Right lobe of liver (tissue), 6 donors: ENCODE measurements at regions not wholly inside any gene's neighbourhood (a gene's known extent, or its start where the extent isn't known, plus 50 kb on each side); places are given as distances from the start of the nearest gene placed in this dataset.
A peak's percentile ranks its signal among the peaks of the same experiment; 100 is the strongest.

Source experiments
- ATAC-seq, 4 donors: fragments of 200-7000 bp; cut with Tn5 transposase; one replicate each; pipeline ENCODE4 v1.9.1; 2020; ENCODE audit warnings: mild to moderate bottlenecking in 4 of 4, moderate library complexity in 4 of 4
- DNase-seq, 3 donors: peaks; one replicate each; pipeline ENCODE4 v3.0.0-alpha.2; 2020
- H3K27ac ChIP-seq, 3 donors: fragments of 200-600 bp; one replicate each; pipeline ENCODE4 v1.8.0; 2022
- H3K27me3 ChIP-seq, 2 donors: fragments of 200-600 bp; one replicate each; pipeline ENCODE4 v1.8.0; 2022
- H3K36me3 ChIP-seq, 4 donors: fragments of 200-600 bp; sonication (generic) in 1 of 4; one replicate each; pipeline versions ENCODE4 v1.5.1 to v1.8.0; 2017 to 2022; ENCODE audit warnings: control low read depth in 1 of 4
- H3K4me1 ChIP-seq, 4 donors: fragments of 200-600 bp; sonication (generic) in 1 of 4; one replicate each; pipeline versions ENCODE4 v1.5.1 to v1.8.0; 2017 to 2022; ENCODE audit warnings: control low read depth in 1 of 4
- H3K4me3 ChIP-seq, 3 donors: fragments of 200-600 bp; one replicate each; pipeline ENCODE4 v1.8.0; 2022
- H3K9me3 ChIP-seq, 4 donors: fragments of 200-600 bp; sonication (generic) in 1 of 4; one replicate each; pipeline versions ENCODE4 v1.5.1 to v1.8.0; 2017 to 2022; ENCODE audit warnings: control low read depth in 1 of 4
- POLR2A ChIP-seq: fragments of 450-650 bp; IDR thresholded peaks from one replicate; pipeline ENCODE4 v1.6.1; 2017; ENCODE audit warnings: antibody characterized with exemption, mild to moderate bottlenecking
- WGBS: methylation state at CpG from one replicate; pipeline ENCODE4 v1.1.6; 2018; ENCODE audit warnings: low coverage, low lambda C conversion rate; ENCODE audit not compliant: insufficient coverage; ENCODE audit errors: missing lambda C conversion rate; 5-methylcytosine and 5-hydroxymethylcytosine counted together
- intact Hi-C, 2 donors: fragments of 100-400 bp; cut with DNase I; formaldehyde crosslinking; loops; one replicate each; pipeline versions ENCODE4 v1.11.2 to v1.14.1; 2022
- TF ChIP-seq, protein P1 (sequence below), 4 donors: fragments of 200-600 bp in 3 of 4; fragments of 450-650 bp in 1 of 4; IDR thresholded peaks; one replicate each; pipeline versions ENCODE4 v1.5.1 to v1.8.0; 2016 to 2022; ENCODE audit warnings: antibody characterized with exemption in 4 of 4, mild to moderate bottlenecking in 2 of 4
- donor health status: DM: no; HTN: yes; CAD: no.
- donor health status: DM: no; HTN: no; CAD: no.
- donor health status: DM: no; HTN: no; CAD: no.
- donor health status: DM: no; HTN: yes; CAD: no.
- donor health status: DM: no; HTN: yes; CAD: no.

DNA sequence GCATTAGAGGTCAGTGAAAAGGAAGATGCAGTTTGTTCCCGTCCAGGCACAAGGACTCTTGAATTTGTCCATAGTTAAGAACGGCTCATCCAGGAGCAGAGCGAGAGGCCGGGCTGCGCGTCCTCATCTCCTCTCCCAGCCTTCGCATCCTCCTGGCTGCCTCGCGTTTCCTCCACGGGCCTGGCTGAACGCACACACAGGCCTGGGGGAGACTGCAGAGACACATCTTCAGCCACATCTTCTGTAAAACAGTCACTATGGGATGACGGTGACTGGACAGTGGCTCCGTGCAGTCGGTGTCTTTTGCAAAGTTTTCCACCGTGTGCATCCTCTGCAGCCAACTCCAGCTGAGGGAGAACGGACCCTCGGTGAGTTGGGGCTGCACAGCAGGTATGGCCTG lies 89.7 kb downstream of the PSMG1 start:
- H3K36me3 ChIP-seq = no peaks in the 10 kb centered on the region
- peak overlapping the region in 1 of 3 donors; percentile 96 for H3K27ac ChIP-seq
- TF ChIP-seq, protein P1, sequence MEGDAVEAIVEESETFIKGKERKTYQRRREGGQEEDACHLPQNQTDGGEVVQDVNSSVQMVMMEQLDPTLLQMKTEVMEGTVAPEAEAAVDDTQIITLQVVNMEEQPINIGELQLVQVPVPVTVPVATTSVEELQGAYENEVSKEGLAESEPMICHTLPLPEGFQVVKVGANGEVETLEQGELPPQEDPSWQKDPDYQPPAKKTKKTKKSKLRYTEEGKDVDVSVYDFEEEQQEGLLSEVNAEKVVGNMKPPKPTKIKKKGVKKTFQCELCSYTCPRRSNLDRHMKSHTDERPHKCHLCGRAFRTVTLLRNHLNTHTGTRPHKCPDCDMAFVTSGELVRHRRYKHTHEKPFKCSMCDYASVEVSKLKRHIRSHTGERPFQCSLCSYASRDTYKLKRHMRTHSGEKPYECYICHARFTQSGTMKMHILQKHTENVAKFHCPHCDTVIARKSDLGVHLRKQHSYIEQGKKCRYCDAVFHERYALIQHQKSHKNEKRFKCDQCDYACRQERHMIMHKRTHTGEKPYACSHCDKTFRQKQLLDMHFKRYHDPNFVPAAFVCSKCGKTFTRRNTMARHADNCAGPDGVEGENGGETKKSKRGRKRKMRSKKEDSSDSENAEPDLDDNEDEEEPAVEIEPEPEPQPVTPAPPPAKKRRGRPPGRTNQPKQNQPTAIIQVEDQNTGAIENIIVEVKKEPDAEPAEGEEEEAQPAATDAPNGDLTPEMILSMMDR (IDR thresholded peaks at IDR 0.05) = no peak
- no peak for TF ChIP-seq POLR2A
- intact Hi-C loops = no loop called here
- ATAC-seq (no peak), DNase-seq (no peak)
- WGBS = 100% methylated on average over 2 of the region's 17 CpGs
- peaks cover 0 to 42% (median 18%) of the 10 kb centered on the region in 4 donors for H3K4me1 ChIP-seq
- no peaks in the 10 kb centered on the region for H3K27me3 ChIP-seq
- H3K4me3 ChIP-seq = no peak overlapping the region
- no peaks in the 10 kb centered on the region for H3K9me3 ChIP-seq

DNA sequence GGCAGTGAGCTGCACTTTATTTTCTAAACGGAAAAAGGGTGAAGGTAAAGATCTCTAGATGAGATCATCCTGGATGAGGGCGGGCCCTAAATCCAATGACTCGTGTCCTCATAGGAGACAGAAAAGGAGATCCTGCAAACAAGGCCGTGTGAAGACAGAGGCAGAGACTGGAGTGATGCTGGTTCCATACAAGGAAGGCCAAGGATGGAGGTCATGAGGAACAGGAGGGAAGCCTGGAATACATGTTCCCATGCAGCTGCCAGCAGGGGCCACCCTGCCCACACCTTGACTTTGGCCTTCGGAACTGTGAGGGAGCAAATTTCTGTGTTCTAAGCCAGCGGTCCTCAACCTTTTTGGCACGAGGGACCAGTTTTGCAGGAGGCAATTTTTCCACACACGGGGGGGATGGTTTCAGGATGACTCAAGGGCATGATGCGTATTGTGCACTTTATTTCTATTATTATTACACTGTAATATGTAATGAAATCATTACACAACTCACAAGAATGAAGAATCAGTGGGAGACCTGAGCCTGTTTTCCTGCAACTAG lies 94.3 kb downstream of the PSMG1 start:
- Histone ChIP-seq H3K4me3 (no peak overlapping the region), H3K9me3 (no peaks in the 10 kb centered on the region), H3K27ac (no peak overlapping the region), H3K36me3 (no peaks in the 10 kb centered on the region), H3K4me1 (peaks cover 0 to 7% (median 0%) of the 10 kb centered on the region in 4 donors), H3K27me3 (no peaks in the 10 kb centered on the region)
- no peak for DNase-seq
- intact Hi-C loops = no loop called here
- no peak for TF ChIP-seq POLR2A
- TF ChIP-seq, protein P1 (IDR thresholded peaks at IDR 0.05) = peak in 1 of 4 donors; percentile 21
- peak in 1 of 4 donors; percentile 66 for ATAC-seq
- WGBS = 58% methylated on average over 7 of the region's 9 CpGs

DNA sequence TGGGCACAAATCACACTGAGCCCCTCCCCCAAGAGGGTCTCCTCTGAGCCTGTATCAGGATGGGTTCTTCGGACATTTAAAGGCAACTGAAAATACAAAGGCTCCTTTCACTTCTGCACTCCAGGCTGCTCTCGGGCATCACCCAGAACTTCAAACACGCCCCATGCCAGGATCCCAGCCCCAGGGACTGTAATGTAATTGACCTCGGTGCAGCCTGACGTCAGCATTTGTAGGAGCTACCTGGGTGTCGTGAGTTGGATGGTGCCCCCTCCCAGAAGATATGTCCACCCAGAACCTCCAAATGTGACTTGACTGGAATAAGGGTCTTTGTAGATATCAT lies 95.2 kb downstream of the PSMG1 start:
- Histone ChIP-seq H3K4me1 (peaks cover 0 to 16% (median 0%) of the 10 kb centered on the region in 4 donors), H3K27ac (no peak overlapping the region), H3K36me3 (no peaks in the 10 kb centered on the region), H3K27me3 (no peaks in the 10 kb centered on the region), H3K9me3 (no peaks in the 10 kb centered on the region), H3K4me3 (no peak overlapping the region)
- no peak for DNase-seq
- no peak for TF ChIP-seq POLR2A
- TF ChIP-seq, protein P1 (IDR thresholded peaks at IDR 0.05) = no peak
- no peak for ATAC-seq
- intact Hi-C loops = no loop called here
- 90% methylated on average over 2 of the region's 6 CpGs for WGBS

DNA sequence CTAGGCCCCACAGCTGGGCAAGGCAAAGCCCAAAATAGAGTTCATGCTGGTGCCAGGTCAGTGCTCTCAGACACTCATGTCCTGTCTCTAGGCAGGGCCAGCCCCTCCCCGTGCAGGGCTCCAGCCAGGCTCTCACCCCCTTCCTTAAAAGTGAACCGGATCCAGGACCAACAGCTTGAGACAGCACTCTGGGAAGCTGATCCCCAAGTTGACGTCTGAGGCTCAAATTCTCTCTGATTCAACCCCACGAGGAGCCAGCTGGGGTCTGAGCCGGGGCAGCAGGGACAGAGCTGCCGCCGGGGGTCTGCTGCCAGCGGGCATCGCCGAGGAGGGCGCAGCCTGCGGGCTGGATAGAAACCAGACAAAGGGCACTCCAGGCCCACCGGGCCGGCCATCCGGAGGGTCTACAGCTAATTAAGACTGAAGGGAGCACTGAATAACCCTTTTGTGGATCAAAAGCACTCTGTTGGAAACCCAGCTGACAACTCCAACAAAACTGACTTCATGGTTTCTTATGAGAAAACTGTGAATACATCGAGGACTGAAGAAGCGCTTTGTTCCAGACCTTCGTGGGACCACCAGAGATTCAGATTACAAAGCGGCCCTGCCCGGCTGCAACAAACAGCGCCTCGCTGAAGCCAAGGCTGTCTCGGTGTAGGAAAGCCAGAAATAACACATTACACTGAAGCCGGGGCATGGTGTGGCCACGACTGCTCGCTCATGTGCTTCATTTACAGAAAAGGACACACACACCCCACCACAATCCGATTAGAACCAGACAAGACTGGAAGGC lies 95.8 kb downstream of the PSMG1 start:
- Histone ChIP-seq H3K4me3 (no peak overlapping the region), H3K4me1 (peaks cover 0 to 18% (median 0%) of the 10 kb centered on the region in 4 donors), H3K27ac (no peak overlapping the region), H3K27me3 (no peaks in the 10 kb centered on the region), H3K36me3 (no peaks in the 10 kb centered on the region), H3K9me3 (no peaks in the 10 kb centered on the region)
- ATAC-seq (no peak), DNase-seq (no peak)
- intact Hi-C loops = no loop called here
- no peak for TF ChIP-seq POLR2A
- TF ChIP-seq, protein P1 (IDR thresholded peaks at IDR 0.05) = no peak
- WGBS = 63% methylated on average over 8 of the region's 27 CpGs
